Epithelial cell of proximal tubule (primary cell): ENCODE measurements at regions not wholly inside any gene's neighbourhood (a gene's known extent, or its start where the extent isn't known, plus 50 kb on each side); places are given as distances from the start of the nearest gene placed in this dataset.

Source experiments
- DNase-seq: peaks from one replicate; pipeline ENCODE4 v3.0.0-alpha.2; 2011; ENCODE audit warnings: low read depth
- H3K4me3 ChIP-seq: 2 replicates; pipeline ENCODE4 v1.5.1; 2011; ENCODE audit warnings: low read depth, mild to moderate bottlenecking, low read length
- TF ChIP-seq, protein P1 (sequence below): conservative IDR thresholded peaks from 2 replicates; pipeline ENCODE4 v1.5.1; 2012; ENCODE audit warnings: low read depth, mild to moderate bottlenecking, low read length

DNA sequence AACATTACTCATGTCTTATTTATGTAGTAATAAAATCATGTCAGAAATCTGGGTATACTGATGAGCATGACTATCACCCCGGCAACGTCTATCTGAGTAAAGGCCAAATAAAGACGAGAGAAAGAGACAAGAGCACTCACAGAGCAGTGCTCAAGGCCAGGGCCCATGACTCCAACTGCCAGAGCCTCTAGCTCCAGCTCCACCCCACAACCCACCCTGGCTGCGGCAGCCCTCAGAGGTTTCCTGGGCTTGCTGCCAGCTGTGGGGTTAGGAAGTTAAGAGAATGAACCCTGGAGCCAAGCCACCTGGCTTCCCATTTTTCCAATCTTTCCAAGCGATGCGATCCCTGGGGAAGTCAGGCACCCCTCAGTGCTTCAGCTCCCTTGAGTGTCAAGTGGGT lies 92.0 kb upstream of the PAX1 start:
- no peak for DNase-seq
- TF ChIP-seq, protein P1, sequence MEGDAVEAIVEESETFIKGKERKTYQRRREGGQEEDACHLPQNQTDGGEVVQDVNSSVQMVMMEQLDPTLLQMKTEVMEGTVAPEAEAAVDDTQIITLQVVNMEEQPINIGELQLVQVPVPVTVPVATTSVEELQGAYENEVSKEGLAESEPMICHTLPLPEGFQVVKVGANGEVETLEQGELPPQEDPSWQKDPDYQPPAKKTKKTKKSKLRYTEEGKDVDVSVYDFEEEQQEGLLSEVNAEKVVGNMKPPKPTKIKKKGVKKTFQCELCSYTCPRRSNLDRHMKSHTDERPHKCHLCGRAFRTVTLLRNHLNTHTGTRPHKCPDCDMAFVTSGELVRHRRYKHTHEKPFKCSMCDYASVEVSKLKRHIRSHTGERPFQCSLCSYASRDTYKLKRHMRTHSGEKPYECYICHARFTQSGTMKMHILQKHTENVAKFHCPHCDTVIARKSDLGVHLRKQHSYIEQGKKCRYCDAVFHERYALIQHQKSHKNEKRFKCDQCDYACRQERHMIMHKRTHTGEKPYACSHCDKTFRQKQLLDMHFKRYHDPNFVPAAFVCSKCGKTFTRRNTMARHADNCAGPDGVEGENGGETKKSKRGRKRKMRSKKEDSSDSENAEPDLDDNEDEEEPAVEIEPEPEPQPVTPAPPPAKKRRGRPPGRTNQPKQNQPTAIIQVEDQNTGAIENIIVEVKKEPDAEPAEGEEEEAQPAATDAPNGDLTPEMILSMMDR: no peak
- H3K4me3 ChIP-seq: no peak overlapping the region

DNA sequence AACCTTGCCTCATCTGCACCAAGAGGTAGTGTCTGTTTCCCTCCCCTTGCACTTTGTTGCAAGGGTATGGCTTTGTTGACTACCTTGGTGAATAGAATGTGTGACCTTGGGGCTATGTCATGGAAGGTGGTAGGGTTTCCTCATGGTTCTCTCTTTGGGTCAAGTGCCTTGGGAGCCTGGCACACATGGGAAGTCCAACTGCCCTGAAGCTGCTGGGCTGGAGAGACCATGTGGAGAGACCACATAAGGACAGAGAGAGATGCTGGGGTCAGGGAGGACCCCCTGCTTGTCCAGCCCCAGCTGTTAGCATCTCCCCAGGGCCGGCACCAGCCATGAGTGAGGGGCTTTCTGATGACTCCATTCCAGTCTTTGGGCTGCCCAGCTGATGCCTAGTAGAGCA lies 95.5 kb upstream of the PAX1 start:
- no peak for DNase-seq
- TF ChIP-seq, protein P1: no peak
- no peak overlapping the region for H3K4me3 ChIP-seq

DNA sequence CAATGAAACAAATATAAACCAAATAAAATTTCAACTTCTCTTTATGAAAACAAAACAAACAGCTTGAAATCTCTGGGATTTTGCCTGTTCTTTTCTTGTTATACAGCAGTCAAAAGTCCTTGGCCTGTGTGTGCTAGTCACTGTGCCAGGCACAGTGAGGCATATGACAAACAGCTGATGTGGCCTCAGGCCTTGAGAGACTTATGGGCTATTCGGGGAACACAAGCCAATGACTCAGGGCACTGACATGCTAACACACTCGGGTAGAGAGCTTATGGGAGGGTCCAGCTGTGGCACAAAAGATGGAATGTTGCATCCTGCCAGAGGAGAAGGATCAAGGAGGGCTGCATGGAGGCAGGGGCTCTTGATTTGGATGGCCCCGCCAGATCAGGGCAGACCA lies 95.4 kb upstream of the NKX2-2 start:
- TF ChIP-seq, protein P1: no peak
- H3K4me3 ChIP-seq: no peak overlapping the region
- DNase-seq: no peak

DNA sequence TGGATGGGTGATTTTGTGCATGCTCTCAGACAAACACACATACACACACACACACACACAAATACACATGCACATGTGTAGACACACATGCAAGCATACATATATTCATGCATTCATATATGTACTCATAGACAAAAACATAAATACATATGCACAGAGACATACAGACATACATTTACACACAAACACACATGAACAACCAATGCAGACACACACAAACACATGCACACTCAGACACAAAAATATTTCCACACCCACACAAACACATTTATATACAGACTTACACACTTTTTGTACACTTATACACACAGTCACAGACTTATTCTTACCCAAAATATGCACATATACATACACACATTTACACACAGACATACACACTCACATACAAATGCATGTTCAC lies 94.9 kb upstream of the NKX2-2 start:
- TF ChIP-seq, protein P1: no peak
- DNase-seq: no peak
- no peak overlapping the region for H3K4me3 ChIP-seq

DNA sequence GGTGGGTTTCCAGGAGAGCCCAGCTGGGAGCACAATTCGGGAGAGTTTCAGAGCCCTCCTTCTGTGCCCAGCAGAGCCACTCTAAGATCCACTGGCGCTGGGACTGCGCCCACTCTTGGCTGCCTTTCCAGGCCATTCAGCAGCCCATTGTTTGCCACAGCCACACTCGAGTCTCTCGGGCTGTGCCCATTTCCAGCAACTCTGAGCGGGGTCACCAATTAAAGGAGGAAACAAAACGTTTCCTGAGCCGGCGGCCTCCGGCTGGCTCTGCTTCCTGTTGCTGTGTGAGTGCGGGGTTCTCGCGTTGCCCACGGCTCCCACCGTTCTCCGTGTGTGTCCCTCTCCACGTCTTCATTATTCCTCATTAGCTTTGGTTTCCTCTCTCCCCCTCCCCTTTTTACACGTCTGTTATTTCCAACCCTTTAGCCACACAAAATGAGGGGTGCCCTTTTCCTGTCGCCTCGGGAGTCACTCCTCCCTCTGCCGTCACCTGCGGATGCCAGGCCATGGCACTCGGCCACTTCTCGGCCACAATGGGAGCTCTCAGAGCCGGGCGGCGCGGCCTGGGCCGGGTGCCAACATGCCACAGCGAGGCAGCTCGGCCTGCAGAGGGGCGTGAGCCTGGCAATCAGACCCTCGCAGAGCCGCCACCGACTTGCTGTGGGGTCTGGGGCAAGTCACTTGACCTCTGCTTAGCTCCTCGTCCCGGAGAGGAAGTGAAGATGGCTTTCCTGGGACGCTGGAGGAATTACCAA lies 94.3 kb upstream of the NKX2-2 start:
- DNase-seq: no peak
- TF ChIP-seq, protein P1: no peak
- no peak overlapping the region for H3K4me3 ChIP-seq

DNA sequence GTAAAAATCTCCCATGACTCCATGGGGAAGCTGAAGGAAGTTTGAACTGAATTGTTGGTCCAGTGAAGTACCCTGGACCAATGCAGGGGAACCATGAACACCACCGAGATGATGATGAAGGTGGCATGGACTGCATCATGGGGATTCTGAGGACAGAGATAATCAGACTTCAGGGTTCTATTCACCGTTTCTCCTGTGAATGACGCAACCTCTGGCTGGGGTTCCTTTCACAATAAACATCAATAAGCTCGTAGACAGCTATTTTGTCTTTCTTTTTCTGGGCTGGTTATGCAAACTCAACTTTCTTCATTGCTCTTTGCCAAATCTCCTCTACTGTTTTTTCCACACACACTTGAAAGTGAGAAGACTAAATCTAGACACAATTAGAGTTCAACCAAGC lies 87.9 kb upstream of the NKX2-2 start:
- no peak for DNase-seq
- TF ChIP-seq, protein P1: no peak
- H3K4me3 ChIP-seq: no peak overlapping the region

DNA sequence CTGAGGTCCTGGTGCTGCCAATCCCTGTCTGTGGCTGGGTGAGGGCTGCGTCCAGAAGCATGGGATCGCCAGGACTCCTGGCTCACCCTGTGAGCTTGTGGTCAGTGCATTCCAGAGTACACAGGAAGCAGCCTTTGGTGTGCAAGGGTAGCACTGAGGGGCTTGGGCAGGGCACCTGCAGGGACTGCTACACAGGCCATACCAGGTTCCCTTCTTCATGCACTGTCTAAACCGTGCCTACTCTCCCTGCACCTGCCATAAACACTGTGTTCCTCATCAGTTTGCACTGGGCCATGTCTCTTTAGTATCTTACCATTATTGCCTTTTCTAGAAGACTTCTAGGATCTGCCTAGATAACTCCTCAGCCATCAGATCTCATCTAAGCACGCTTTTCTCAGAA lies 72.8 kb upstream of the NKX2-2 start:
- no peak overlapping the region for H3K4me3 ChIP-seq
- TF ChIP-seq, protein P1: no peak
- DNase-seq: no peak
